WTC11 (cell line): ENCODE measurements at regions not wholly inside any gene's neighbourhood (a gene's known extent, or its start where the extent isn't known, plus 50 kb on each side); places are given as distances from the start of the nearest gene placed in this dataset.

Experiments used
- ATAC-seq: fragments of 200-7000 bp; cut with Tn5 transposase; 2 replicates; pipeline ENCODE4 v1.10.0; 2021; ENCODE audit warnings: mild to moderate bottlenecking, moderate library complexity
- CTCF ChIA-PET: fragments of 300-600 bp; sonication (Branson Sonifier 250); formaldehyde crosslinking; loops from one replicate; lab custom pipeline; 2021; ENCODE audit warnings: antibody characterized with exemption; lab: Charles Lee
- POLR2A ChIA-PET: fragments of 350-600 bp; sonication (Branson Sonifier 250); formaldehyde crosslinking; loops from one replicate; lab custom pipeline; 2021; ENCODE audit warnings: antibody characterized with exemption; lab: Charles Lee
- DNase-seq: peaks from one replicate; pipeline ENCODE4 v3.0.0; 2021; ENCODE audit warnings: low spot score
- H3K27ac Mint-ChIP-seq: 2 replicates; pipeline ENCODE4 v1.8.0; 2021; ENCODE audit warnings: mixed read lengths
- H3K27me3 Mint-ChIP-seq: 2 replicates; pipeline ENCODE4 v1.8.0; 2021; ENCODE audit warnings: low read depth, mild to moderate bottlenecking, moderate library complexity, mixed read lengths
- H3K36me3 Mint-ChIP-seq: 2 replicates; pipeline ENCODE4 v1.8.0; 2021; ENCODE audit warnings: mixed read lengths
- H3K4me1 Mint-ChIP-seq: 2 replicates; pipeline ENCODE4 v1.8.0; 2022; ENCODE audit warnings: mixed read lengths
- H3K4me3 Mint-ChIP-seq: 2 replicates; pipeline ENCODE4 v1.8.0; 2021; ENCODE audit warnings: mild to moderate bottlenecking, moderate library complexity, mixed read lengths
- H3K9me3 Mint-ChIP-seq: 2 replicates; pipeline ENCODE4 v1.8.0; 2021; ENCODE audit warnings: mixed read lengths
- AFF4 ChIP-seq: sonication (generic); formaldehyde crosslinking; IDR thresholded peaks from 2 replicates; pipeline ENCODE4 v1.8.1; 2023; ENCODE audit warnings: mild to moderate bottlenecking, missing genetic modification reagents, borderline replicate concordance
- CBFB ChIP-seq: sonication (generic); formaldehyde crosslinking; IDR thresholded peaks from 2 replicates; pipeline ENCODE4 v1.8.1; 2022; ENCODE audit warnings: mild to moderate bottlenecking, low read depth, missing genetic modification reagents
- E2F5 ChIP-seq: sonication (generic); formaldehyde crosslinking; IDR thresholded peaks from 2 replicates; pipeline ENCODE4 v1.8.1; 2022; ENCODE audit warnings: mild to moderate bottlenecking, moderate library complexity, missing genetic modification reagents
- NFYB ChIP-seq: sonication (generic); formaldehyde crosslinking; conservative IDR thresholded peaks from 2 replicates; pipeline ENCODE4 v1.8.0; 2022; ENCODE audit warnings: low read depth, missing genetic modification reagents
- PRRX2 ChIP-seq: fragments of 250-450 bp; sonication (Bioruptor Pico); IDR thresholded peaks from 2 replicates; pipeline ENCODE4 v1.8.0; 2021; ENCODE audit warnings: mild to moderate bottlenecking
- SMAD4 ChIP-seq: sonication (generic); formaldehyde crosslinking; IDR thresholded peaks from 2 replicates; pipeline ENCODE4 v1.8.0; 2022; ENCODE audit warnings: mild to moderate bottlenecking, missing genetic modification reagents
- SOX15 ChIP-seq: fragments of 250-450 bp; sonication (Bioruptor Pico); IDR thresholded peaks from 2 replicates; pipeline ENCODE4 v1.9.0; 2021; ENCODE audit warnings: mild to moderate bottlenecking
- USF1 ChIP-seq: sonication (generic); formaldehyde crosslinking; IDR thresholded peaks from 2 replicates; pipeline ENCODE4 v1.8.0; 2022; ENCODE audit warnings: mild to moderate bottlenecking, missing genetic modification reagents
- ZNF219 ChIP-seq: sonication (generic); formaldehyde crosslinking; IDR thresholded peaks from 2 replicates; pipeline ENCODE4 v1.8.0; 2023; ENCODE audit warnings: missing genetic modification reagents, mild to moderate bottlenecking, borderline replicate concordance
- ZNF263 ChIP-seq: sonication (generic); formaldehyde crosslinking; IDR thresholded peaks from 2 replicates; pipeline ENCODE4 v1.8.1; 2022; ENCODE audit warnings: low read depth, mild to moderate bottlenecking, moderate library complexity, missing genetic modification reagents
- ZNF425 ChIP-seq: fragments of 250-450 bp; sonication (Bioruptor Pico); conservative IDR thresholded peaks from 2 replicates; pipeline ENCODE4 v1.9.0; 2021; ENCODE audit warnings: mild to moderate bottlenecking
- ZNF532 ChIP-seq: fragments of 250-450 bp; sonication (Bioruptor Pico); IDR thresholded peaks from 2 replicates; pipeline ENCODE4 v1.9.0; 2021; ENCODE audit warnings: mild to moderate bottlenecking, borderline replicate concordance
- TF ChIP-seq, protein P1 (sequence below): sonication (generic); formaldehyde crosslinking; IDR thresholded peaks from 2 replicates; pipeline ENCODE4 v1.8.0; 2022; ENCODE audit warnings: mild to moderate bottlenecking, missing genetic modification reagents
- TF ChIP-seq, protein P2 (sequence below): sonication (generic); formaldehyde crosslinking; IDR thresholded peaks from 2 replicates; pipeline ENCODE4 v1.8.0; 2022; ENCODE audit warnings: mild to moderate bottlenecking, missing genetic modification reagents
- TF ChIP-seq, protein P3 (sequence below): fragments of 250-450 bp; sonication (Bioruptor Pico); IDR thresholded peaks from 2 replicates; pipeline ENCODE4 v2.1.2; 2022; ENCODE audit warnings: mild to moderate bottlenecking, moderate library complexity
- TF ChIP-seq, protein P4 (sequence below): sonication (generic); formaldehyde crosslinking; IDR thresholded peaks from 2 replicates; pipeline ENCODE4 v1.8.1; 2023; ENCODE audit warnings: mild to moderate bottlenecking, missing genetic modification reagents

DNA sequence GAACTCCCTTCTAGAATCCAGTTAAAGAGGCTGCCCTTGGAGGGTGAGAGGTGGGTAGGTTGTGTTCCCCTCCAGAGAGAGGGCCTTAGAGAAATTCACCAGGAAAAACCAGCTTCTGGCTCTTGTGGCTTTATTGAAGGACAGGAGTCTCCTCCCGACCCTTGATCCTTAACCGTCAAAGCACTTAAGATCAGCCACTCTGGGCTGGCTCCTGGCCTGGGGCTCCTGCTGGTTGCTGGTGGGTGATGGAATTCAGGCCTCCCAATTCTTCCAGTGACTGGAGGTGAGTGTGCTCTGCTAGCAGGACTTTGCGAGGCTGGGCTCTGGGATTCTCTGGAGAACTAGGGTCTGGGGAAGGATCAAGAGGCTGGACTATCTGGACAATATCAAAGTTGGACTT lies 75.6 kb upstream of the LGSN start (continued):
- no peak for TF ChIP-seq ZNF263 (CRISPR knock-in tag)
- no peak for TF ChIP-seq NFYB (CRISPR knock-in tag)
- TF ChIP-seq ZNF532 (CRISPR knock-in tag) = no peak
- no peak for TF ChIP-seq ZNF425 (CRISPR knock-in tag)
- no peak for TF ChIP-seq CBFB
- TF ChIP-seq PRRX2 = no peak
- no peak for TF ChIP-seq E2F5 (CRISPR knock-in tag)

DNA sequence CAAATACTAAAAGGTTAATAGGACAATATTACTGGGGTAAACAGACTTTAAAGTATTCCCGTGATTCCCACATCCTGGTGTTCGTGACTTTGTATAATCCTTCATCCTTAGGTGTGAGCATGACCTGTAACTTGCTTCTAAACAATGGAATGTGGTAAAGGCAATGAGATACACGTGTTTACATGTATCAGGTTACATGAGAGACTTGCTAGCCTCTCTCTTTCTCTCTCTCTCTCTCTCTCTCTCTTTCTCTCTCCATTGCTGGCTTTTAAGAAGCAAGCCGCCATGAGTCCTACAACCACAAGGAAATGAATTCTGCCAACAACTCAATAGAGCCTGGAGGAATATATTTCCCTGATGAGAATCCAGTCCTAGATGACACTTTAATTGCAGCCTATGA lies 83.9 kb upstream of the LGSN start:
- no peak for DNase-seq
- POLR2A ChIA-PET = no interaction called here
- no peaks in the 10 kb centered on the region for H3K36me3 Mint-ChIP-seq
- H3K4me1 Mint-ChIP-seq = peaks cover 3% of the 10 kb centered on the region
- H3K27ac Mint-ChIP-seq = no peak overlapping the region
- CTCF ChIA-PET = no interaction called here
- peaks cover 6% of the 10 kb centered on the region; the same call in 1 of the 2 replicates for H3K9me3 Mint-ChIP-seq
- no peak overlapping the region for H3K4me3 Mint-ChIP-seq
- H3K27me3 Mint-ChIP-seq = no peaks in the 10 kb centered on the region
- no peak for ATAC-seq
- TF ChIP-seq, protein P1, sequence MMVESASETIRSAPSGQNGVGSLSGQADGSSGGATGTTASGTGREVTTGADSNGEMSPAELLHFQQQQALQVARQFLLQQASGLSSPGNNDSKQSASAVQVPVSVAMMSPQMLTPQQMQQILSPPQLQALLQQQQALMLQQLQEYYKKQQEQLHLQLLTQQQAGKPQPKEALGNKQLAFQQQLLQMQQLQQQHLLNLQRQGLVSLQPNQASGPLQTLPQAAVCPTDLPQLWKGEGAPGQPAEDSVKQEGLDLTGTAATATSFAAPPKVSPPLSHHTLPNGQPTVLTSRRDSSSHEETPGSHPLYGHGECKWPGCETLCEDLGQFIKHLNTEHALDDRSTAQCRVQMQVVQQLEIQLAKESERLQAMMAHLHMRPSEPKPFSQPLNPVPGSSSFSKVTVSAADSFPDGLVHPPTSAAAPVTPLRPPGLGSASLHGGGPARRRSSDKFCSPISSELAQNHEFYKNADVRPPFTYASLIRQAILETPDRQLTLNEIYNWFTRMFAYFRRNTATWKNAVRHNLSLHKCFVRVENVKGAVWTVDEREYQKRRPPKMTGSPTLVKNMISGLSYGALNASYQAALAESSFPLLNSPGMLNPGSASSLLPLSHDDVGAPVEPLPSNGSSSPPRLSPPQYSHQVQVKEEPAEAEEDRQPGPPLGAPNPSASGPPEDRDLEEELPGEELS = no peak
- TF ChIP-seq, protein P2, sequence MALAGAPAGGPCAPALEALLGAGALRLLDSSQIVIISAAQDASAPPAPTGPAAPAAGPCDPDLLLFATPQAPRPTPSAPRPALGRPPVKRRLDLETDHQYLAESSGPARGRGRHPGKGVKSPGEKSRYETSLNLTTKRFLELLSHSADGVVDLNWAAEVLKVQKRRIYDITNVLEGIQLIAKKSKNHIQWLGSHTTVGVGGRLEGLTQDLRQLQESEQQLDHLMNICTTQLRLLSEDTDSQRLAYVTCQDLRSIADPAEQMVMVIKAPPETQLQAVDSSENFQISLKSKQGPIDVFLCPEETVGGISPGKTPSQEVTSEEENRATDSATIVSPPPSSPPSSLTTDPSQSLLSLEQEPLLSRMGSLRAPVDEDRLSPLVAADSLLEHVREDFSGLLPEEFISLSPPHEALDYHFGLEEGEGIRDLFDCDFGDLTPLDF (CRISPR knock-in tag) = no peak
- TF ChIP-seq AFF4 (CRISPR knock-in tag) (no peak), ZNF219 (CRISPR knock-in tag) (no peak), SMAD4 (CRISPR knock-in tag) (no peak), USF1 (CRISPR knock-in tag) (no peak), SOX15 (CRISPR knock-in tag) (no peak)
- TF ChIP-seq, protein P3, sequence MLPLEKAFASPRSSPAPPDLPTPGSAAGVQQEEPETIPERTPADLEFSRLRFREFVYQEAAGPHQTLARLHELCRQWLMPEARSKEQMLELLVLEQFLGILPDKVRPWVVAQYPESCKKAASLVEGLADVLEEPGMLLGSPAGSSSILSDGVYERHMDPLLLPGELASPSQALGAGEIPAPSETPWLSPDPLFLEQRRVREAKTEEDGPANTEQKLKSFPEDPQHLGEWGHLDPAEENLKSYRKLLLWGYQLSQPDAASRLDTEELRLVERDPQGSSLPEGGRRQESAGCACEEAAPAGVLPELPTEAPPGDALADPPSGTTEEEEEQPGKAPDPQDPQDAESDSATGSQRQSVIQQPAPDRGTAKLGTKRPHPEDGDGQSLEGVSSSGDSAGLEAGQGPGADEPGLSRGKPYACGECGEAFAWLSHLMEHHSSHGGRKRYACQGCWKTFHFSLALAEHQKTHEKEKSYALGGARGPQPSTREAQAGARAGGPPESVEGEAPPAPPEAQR (CRISPR knock-in tag) = no peak
- TF ChIP-seq, protein P4, sequence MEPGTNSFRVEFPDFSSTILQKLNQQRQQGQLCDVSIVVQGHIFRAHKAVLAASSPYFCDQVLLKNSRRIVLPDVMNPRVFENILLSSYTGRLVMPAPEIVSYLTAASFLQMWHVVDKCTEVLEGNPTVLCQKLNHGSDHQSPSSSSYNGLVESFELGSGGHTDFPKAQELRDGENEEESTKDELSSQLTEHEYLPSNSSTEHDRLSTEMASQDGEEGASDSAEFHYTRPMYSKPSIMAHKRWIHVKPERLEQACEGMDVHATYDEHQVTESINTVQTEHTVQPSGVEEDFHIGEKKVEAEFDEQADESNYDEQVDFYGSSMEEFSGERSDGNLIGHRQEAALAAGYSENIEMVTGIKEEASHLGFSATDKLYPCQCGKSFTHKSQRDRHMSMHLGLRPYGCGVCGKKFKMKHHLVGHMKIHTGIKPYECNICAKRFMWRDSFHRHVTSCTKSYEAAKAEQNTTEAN (CRISPR knock-in tag) = no peak
